CD4-positive, alpha-beta T cell treated with Interleukin-6 for 4 hours (primary cell): ENCODE measurements at regions not wholly inside any gene's neighbourhood (a gene's known extent, or its start where the extent isn't known, plus 50 kb on each side); places are given as distances from the start of the nearest gene placed in this dataset.
"Not testable (repeated sequence)": the region's sequence is repeated elsewhere in the genome, so short reads cannot be mapped to it uniquely, and the experiment has no call there.

Experiments used
- DNase-seq: peaks from one replicate; pipeline ENCODE4 v3.0.0-alpha.2; 2020; ENCODE audit warnings: mixed read lengths

GRCh38 chr22:49694462-49695260 is 133.0 kb downstream of the BRD1 start:
- no peak for DNase-seq

- no peak for DNase-seq
Measured at GRCh38 chr22:49693848-49694247, 133.8 kb downstream of the BRD1 start.

GRCh38 chr22:49693416-49693815 is 134.3 kb downstream of the BRD1 start:
- DNase-seq, result no peak

- peak; percentile 18 for DNase-seq
Measured at GRCh38 chr22:49692499-49693225, 135.0 kb downstream of the BRD1 start.

GRCh38 chr22:49691256-49691655 is 136.4 kb downstream of the BRD1 start:
- DNase-seq, result no peak

GRCh38 chr22:49690454-49690853 is 137.2 kb downstream of the BRD1 start:
- DNase-seq, result no peak

GRCh38 chr22:49689858-49690257 is 137.8 kb downstream of the BRD1 start:
- DNase-seq, result no peak

GRCh38 chr22:49689255-49689770 is 138.4 kb downstream of the BRD1 start:
- no peak for DNase-seq

GRCh38 chr22:49688516-49689254 is 139.0 kb downstream of the BRD1 start:
- DNase-seq, result no peak

GRCh38 chr22:49687786-49688515 is 139.7 kb downstream of the BRD1 start:
- no peak for DNase-seq

GRCh38 chr22:49687333-49687732 is 140.3 kb downstream of the BRD1 start:
- DNase-seq, result no peak

GRCh38 chr22:49686495-49687219 is 141.0 kb downstream of the BRD1 start:
- no peak for DNase-seq

- no peak for DNase-seq
Measured at GRCh38 chr22:49685686-49686085, 142.0 kb downstream of the BRD1 start.

GRCh38 chr22:49685116-49685515 is 142.6 kb downstream of the BRD1 start:
- DNase-seq, result no peak

GRCh38 chr22:49683032-49683431 is 144.6 kb downstream of the BRD1 start:
- DNase-seq, result no peak

GRCh38 chr22:49680819-49681218 is 146.9 kb downstream of the BRD1 start:
- DNase-seq, result not testable (repeated sequence)

- DNase-seq, result peak; percentile 19
Measured at GRCh38 chr22:49678842-49679170, 148.9 kb downstream of the BRD1 start.

- DNase-seq, result peak; percentile 43
Measured at GRCh38 chr22:49678137-49678841, 149.4 kb downstream of the BRD1 start.

GRCh38 chr22:49677495-49677889 is 150.2 kb downstream of the BRD1 start:
- DNase-seq, result no peak

GRCh38 chr22:49676783-49677494 is 150.7 kb downstream of the BRD1 start:
- no peak for DNase-seq

GRCh38 chr22:49676230-49676629 is 151.4 kb downstream of the BRD1 start:
- DNase-seq, result no peak
